GM19238 (cell line): ENCODE measurements at regions not wholly inside any gene's neighbourhood (a gene's known extent, or its start where the extent isn't known, plus 50 kb on each side); places are given as distances from the start of the nearest gene placed in this dataset.

Source experiments
- DNase-seq: peaks from one replicate; pipeline ENCODE4 v3.0.0; 2011; ENCODE audit warnings: low spot score; ENCODE audit not compliant: insufficient read length

- no peak for DNase-seq
These were observed 103.4 kb upstream of the ITGA6 start for GRCh38 chr2:172323861-172324597.

- DNase-seq, result no peak
These were observed 101.2 kb upstream of the ITGA6 start for GRCh38 chr2:172326211-172326509.

GRCh38 chr2:172328103-172328841 lies 99.1 kb upstream of the ITGA6 start:
- DNase-seq, result no peak

- DNase-seq, result no peak
These were observed 98.0 kb upstream of the ITGA6 start for GRCh38 chr2:172329416-172329773.

- no peak for DNase-seq
These were observed 97.4 kb upstream of the ITGA6 start for GRCh38 chr2:172329774-172330671.

GRCh38 chr2:172332507-172332906 lies 94.9 kb upstream of the ITGA6 start:
- no peak for DNase-seq

- DNase-seq, result no peak
These were observed 94.0 kb upstream of the ITGA6 start for GRCh38 chr2:172333235-172333977.

- DNase-seq, result no peak
These were observed 93.4 kb upstream of the ITGA6 start for GRCh38 chr2:172333978-172334330.

GRCh38 chr2:172334988-172335387 lies 92.4 kb upstream of the ITGA6 start:
- no peak for DNase-seq

- DNase-seq, result no peak
These were observed 91.7 kb upstream of the ITGA6 start for GRCh38 chr2:172335736-172336135.

GRCh38 chr2:172336681-172337080 lies 90.7 kb upstream of the ITGA6 start:
- no peak for DNase-seq

GRCh38 chr2:172339371-172340010 lies 87.9 kb upstream of the ITGA6 start:
- DNase-seq, result no peak

GRCh38 chr2:172340394-172340793 lies 87.0 kb upstream of the ITGA6 start:
- DNase-seq, result no peak

GRCh38 chr2:172342078-172342477 lies 85.3 kb upstream of the ITGA6 start:
- no peak for DNase-seq

GRCh38 chr2:172342611-172343010 lies 84.8 kb upstream of the ITGA6 start:
- no peak for DNase-seq

- DNase-seq, result no peak
These were observed 83.2 kb upstream of the ITGA6 start for GRCh38 chr2:172344159-172344558.

GRCh38 chr2:172345956-172346555 lies 81.3 kb upstream of the ITGA6 start:
- no peak for DNase-seq

- DNase-seq, result no peak
These were observed 78.7 kb upstream of the ITGA6 start for GRCh38 chr2:172348555-172349288.

GRCh38 chr2:172350839-172351479 lies 76.4 kb upstream of the ITGA6 start:
- DNase-seq, result no peak

GRCh38 chr2:172351586-172351985 lies 75.8 kb upstream of the ITGA6 start:
- DNase-seq, result no peak
